Suppressor macrophage treated with lipopolysaccharide for 4 hours (primary cell): ENCODE measurements at regions not wholly inside any gene's neighbourhood (a gene's known extent, or its start where the extent isn't known, plus 50 kb on each side); places are given as distances from the start of the nearest gene placed in this dataset.
A peak's percentile ranks its signal among the peaks of the same experiment; 100 is the strongest.

ENCODE experiments used
- DNase-seq: peaks from one replicate; pipeline ENCODE4 v3.0.0-alpha.2; 2020

- no peak for DNase-seq
Observed at GRCh38 chr12:97994746-97995484, 520.5 kb upstream of the TMPO start.

- DNase-seq, result no peak
Observed at GRCh38 chr12:97995559-97995958, 519.8 kb upstream of the TMPO start.

GRCh38 chr12:98001430-98001829 lies 514.0 kb upstream of the TMPO start:
- no peak for DNase-seq

GRCh38 chr12:98002887-98003493 lies 512.4 kb upstream of the TMPO start:
- DNase-seq, result peak; percentile 7

GRCh38 chr12:98007963-98008362 lies 507.4 kb upstream of the TMPO start:
- DNase-seq, result no peak

- DNase-seq, result no peak
Observed at GRCh38 chr12:98013560-98013959, 501.8 kb upstream of the TMPO start.

GRCh38 chr12:98018836-98019235 lies 496.6 kb upstream of the TMPO start:
- no peak for DNase-seq

- DNase-seq, result no peak
Observed at GRCh38 chr12:98020376-98020775, 495.0 kb upstream of the TMPO start.

- DNase-seq, result no peak
Observed at GRCh38 chr12:98022961-98023360, 492.4 kb upstream of the TMPO start.

- no peak for DNase-seq
Observed at GRCh38 chr12:98037401-98038140, 477.8 kb upstream of the TMPO start.

GRCh38 chr12:98042668-98043067 lies 472.7 kb upstream of the TMPO start:
- DNase-seq, result no peak

GRCh38 chr12:98045395-98045794 lies 470.0 kb upstream of the TMPO start:
- no peak for DNase-seq

GRCh38 chr12:98048326-98048725 lies 467.1 kb upstream of the TMPO start:
- no peak for DNase-seq

GRCh38 chr12:98053202-98053601 lies 462.2 kb upstream of the TMPO start:
- no peak for DNase-seq

GRCh38 chr12:98057701-98058100 lies 457.7 kb upstream of the TMPO start:
- DNase-seq, result no peak

GRCh38 chr12:98058213-98058612 lies 457.2 kb upstream of the TMPO start:
- DNase-seq, result no peak

GRCh38 chr12:98058838-98059237 lies 456.6 kb upstream of the TMPO start:
- DNase-seq, result no peak

GRCh38 chr12:98059659-98060343 lies 455.6 kb upstream of the TMPO start:
- no peak for DNase-seq

GRCh38 chr12:98060411-98060810 lies 455.0 kb upstream of the TMPO start:
- DNase-seq, result no peak

GRCh38 chr12:98062464-98063245 lies 452.7 kb upstream of the TMPO start:
- no peak for DNase-seq

- no peak for DNase-seq
Observed at GRCh38 chr12:98064501-98064900, 450.9 kb upstream of the TMPO start.

- no peak for DNase-seq
Observed at GRCh38 chr12:98067795-98068194, 447.6 kb upstream of the TMPO start.

GRCh38 chr12:98073610-98074009 lies 441.8 kb upstream of the TMPO start:
- no peak for DNase-seq
